ENCODE measurements at regions not wholly inside any gene's neighbourhood (a gene's known extent, or its start where the extent isn't known, plus 50 kb on each side); places are given as distances from the start of the nearest gene placed in this dataset.

GRCh38 chr7:71021131-71021530 is 110.8 kb upstream of the GALNT17 start:
- Histone ChIP-seq H3K27me3 (no peaks in the 10 kb centered on the region), H3K4me3 (no peak overlapping the region), H3K27ac (no peak overlapping the region), H3K36me3 (no peaks in the 10 kb centered on the region), H3K9me3 (no peaks in the 10 kb centered on the region), H3K4me1 (peaks cover 11% of the 10 kb centered on the region)
- intact Hi-C loops (cut with DNase I) = no loop called here
- no peak for DNase-seq (ENCODE audit: extremely low spot score in 2 of 2)
- no peak for TF ChIP-seq POLR2AphosphoS5 (IDR thresholded peaks at IDR 0.05; ENCODE audit: insufficient read depth in 1 of 2, low read depth in 1 of 2)
- no peak for TF ChIP-seq POLR2A (IDR thresholded peaks at IDR 0.05)
- TF ChIP-seq CTCF (IDR thresholded peaks at IDR 0.05) = no peak

GRCh38 chr7:71026680-71027079 is 105.3 kb upstream of the GALNT17 start:
- TF ChIP-seq POLR2AphosphoS5 (IDR thresholded peaks at IDR 0.05; ENCODE audit: insufficient read depth in 1 of 2, low read depth in 1 of 2) = no peak
- no peak for TF ChIP-seq POLR2A (IDR thresholded peaks at IDR 0.05)
- no peak for TF ChIP-seq CTCF (IDR thresholded peaks at IDR 0.05)
- Histone ChIP-seq H3K4me3 (no peak overlapping the region), H3K4me1 (no peaks in the 10 kb centered on the region), H3K27ac (no peak overlapping the region), H3K36me3 (no peaks in the 10 kb centered on the region), H3K9me3 (no peaks in the 10 kb centered on the region), H3K27me3 (no peaks in the 10 kb centered on the region)
- intact Hi-C loops (cut with DNase I) = no loop called here
- DNase-seq (ENCODE audit: extremely low spot score in 2 of 2) = no peak

GRCh38 chr7:71034243-71034642 is 97.7 kb upstream of the GALNT17 start:
- no peaks in the 10 kb centered on the region for H3K36me3 ChIP-seq
- no peak overlapping the region for H3K4me3 ChIP-seq
- no peaks in the 10 kb centered on the region for H3K9me3 ChIP-seq
- H3K27ac ChIP-seq = no peak overlapping the region
- intact Hi-C loops (cut with DNase I) = no loop called here
- H3K27me3 ChIP-seq = no peaks in the 10 kb centered on the region
- no peak for DNase-seq (ENCODE audit: extremely low spot score in 2 of 2)
- TF ChIP-seq POLR2A (IDR thresholded peaks at IDR 0.05) (no peak), CTCF (IDR thresholded peaks at IDR 0.05) (no peak), POLR2AphosphoS5 (IDR thresholded peaks at IDR 0.05; ENCODE audit: insufficient read depth in 1 of 2, low read depth in 1 of 2) (no peak)
- no peaks in the 10 kb centered on the region for H3K4me1 ChIP-seq

GRCh38 chr7:71042591-71042990 is 89.4 kb upstream of the GALNT17 start:
- H3K9me3 ChIP-seq = no peaks in the 10 kb centered on the region
- intact Hi-C loops (cut with DNase I) = loop anchor here (5.0 kb wide), 1 partner anchor 115 kb away; no protein-coding TSS in a partner anchor
- no peaks in the 10 kb centered on the region for H3K36me3 ChIP-seq
- no peaks in the 10 kb centered on the region for H3K27me3 ChIP-seq
- H3K27ac ChIP-seq = no peak overlapping the region
- TF ChIP-seq POLR2A (IDR thresholded peaks at IDR 0.05) (no peak), POLR2AphosphoS5 (IDR thresholded peaks at IDR 0.05; ENCODE audit: insufficient read depth in 1 of 2, low read depth in 1 of 2) (no peak), CTCF (IDR thresholded peaks at IDR 0.05) (no peak)
- H3K4me3 ChIP-seq = no peak overlapping the region
- H3K4me1 ChIP-seq = no peaks in the 10 kb centered on the region
- DNase-seq (ENCODE audit: extremely low spot score in 2 of 2) = no peak

GRCh38 chr7:71050492-71050891 is 81.5 kb upstream of the GALNT17 start:
- H3K4me3 ChIP-seq = no peak overlapping the region
- no peak overlapping the region for H3K27ac ChIP-seq
- intact Hi-C loops (cut with DNase I) = no loop called here
- H3K4me1 ChIP-seq = no peaks in the 10 kb centered on the region
- H3K36me3 ChIP-seq = no peaks in the 10 kb centered on the region
- peaks cover 10% of the 10 kb centered on the region for H3K9me3 ChIP-seq
- H3K27me3 ChIP-seq = no peaks in the 10 kb centered on the region
- no peak for DNase-seq (ENCODE audit: extremely low spot score in 2 of 2)
- TF ChIP-seq CTCF (IDR thresholded peaks at IDR 0.05) = no peak
- TF ChIP-seq POLR2A (IDR thresholded peaks at IDR 0.05) = no peak
- TF ChIP-seq POLR2AphosphoS5 (IDR thresholded peaks at IDR 0.05; ENCODE audit: insufficient read depth in 1 of 2, low read depth in 1 of 2) = no peak

Data from vagina (tissue), 2 donors.